HG03175 (cell line): ENCODE measurements at regions not wholly inside any gene's neighbourhood (a gene's known extent, or its start where the extent isn't known, plus 50 kb on each side); places are given as distances from the start of the nearest gene placed in this dataset.

Experiments used
- ATAC-seq: cut with Tn5 transposase; IDR thresholded peaks from one replicate; pipeline ENCODE4 v1.9.1; 2021; ENCODE audit warnings: mild to moderate bottlenecking, moderate library complexity; ENCODE audit not compliant: unreplicated experiment

GRCh38 chr13:106858903-106859532 lies 291.1 kb upstream of the ARGLU1 start:
- no peak for ATAC-seq

GRCh38 chr13:106852436-106852835 lies 284.5 kb upstream of the ARGLU1 start:
- no peak for ATAC-seq

- ATAC-seq, result no peak
Observed at GRCh38 chr13:106850973-106851650, 283.2 kb upstream of the ARGLU1 start.

- ATAC-seq, result no peak
Observed at GRCh38 chr13:106846571-106847448, 278.9 kb upstream of the ARGLU1 start.

- no peak for ATAC-seq
Observed at GRCh38 chr13:106836186-106836802, 268.4 kb upstream of the ARGLU1 start.

GRCh38 chr13:106835477-106835876 lies 267.5 kb upstream of the ARGLU1 start:
- ATAC-seq, result no peak

- ATAC-seq, result no peak
Observed at GRCh38 chr13:106821979-106822378, 254.0 kb upstream of the ARGLU1 start.

- ATAC-seq, result no peak
Observed at GRCh38 chr13:106819413-106820180, 251.7 kb upstream of the ARGLU1 start.

GRCh38 chr13:106818971-106819370 lies 251.0 kb upstream of the ARGLU1 start:
- no peak for ATAC-seq

- no peak for ATAC-seq
Observed at GRCh38 chr13:106815545-106815944, 247.6 kb upstream of the ARGLU1 start.

GRCh38 chr13:106814463-106814862 lies 246.5 kb upstream of the ARGLU1 start:
- ATAC-seq, result no peak

GRCh38 chr13:106810069-106810468 lies 242.1 kb upstream of the ARGLU1 start:
- no peak for ATAC-seq

- no peak for ATAC-seq
Observed at GRCh38 chr13:106804991-106805390, 237.1 kb upstream of the ARGLU1 start.

- no peak for ATAC-seq
Observed at GRCh38 chr13:106802917-106803316, 235.0 kb upstream of the ARGLU1 start.

- ATAC-seq, result no peak
Observed at GRCh38 chr13:106799781-106800335, 231.9 kb upstream of the ARGLU1 start.

- no peak for ATAC-seq
Observed at GRCh38 chr13:106797081-106797640, 229.2 kb upstream of the ARGLU1 start.

GRCh38 chr13:106796280-106797047 lies 228.5 kb upstream of the ARGLU1 start:
- no peak for ATAC-seq

- no peak for ATAC-seq
Observed at GRCh38 chr13:106795847-106796246, 227.9 kb upstream of the ARGLU1 start.

GRCh38 chr13:106794117-106794516 lies 226.2 kb upstream of the ARGLU1 start:
- no peak for ATAC-seq
